ENCODE measurements at regions not wholly inside any gene's neighbourhood (a gene's known extent, or its start where the extent isn't known, plus 50 kb on each side); places are given as distances from the start of the nearest gene placed in this dataset.
"Not testable (repeated sequence)": the region's sequence is repeated elsewhere in the genome, so short reads cannot be mapped to it uniquely, and the experiment has no call there.

DNA sequence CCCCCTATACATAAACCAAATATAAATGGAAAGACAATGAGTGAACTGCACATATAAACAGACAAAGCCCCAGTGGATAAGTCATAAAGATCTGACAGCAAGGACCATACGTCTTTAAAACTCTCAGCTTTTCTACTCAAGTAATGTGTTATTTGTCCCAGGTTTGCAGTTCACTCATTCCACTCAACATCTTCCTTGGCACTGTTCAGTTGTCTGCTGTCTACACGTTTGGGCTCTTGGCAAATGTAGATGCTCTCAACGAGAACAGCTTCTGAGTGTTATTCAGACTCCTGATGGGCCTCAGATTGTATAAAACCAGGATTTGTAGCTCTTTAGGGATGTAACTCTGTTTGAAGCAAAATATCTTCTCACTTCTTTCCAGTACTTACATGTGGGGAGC is 198.2 kb upstream of the SEMA6A start:
- DNase-seq (ENCODE audit: low read depth) = no peak
- TF ChIP-seq, protein P1, sequence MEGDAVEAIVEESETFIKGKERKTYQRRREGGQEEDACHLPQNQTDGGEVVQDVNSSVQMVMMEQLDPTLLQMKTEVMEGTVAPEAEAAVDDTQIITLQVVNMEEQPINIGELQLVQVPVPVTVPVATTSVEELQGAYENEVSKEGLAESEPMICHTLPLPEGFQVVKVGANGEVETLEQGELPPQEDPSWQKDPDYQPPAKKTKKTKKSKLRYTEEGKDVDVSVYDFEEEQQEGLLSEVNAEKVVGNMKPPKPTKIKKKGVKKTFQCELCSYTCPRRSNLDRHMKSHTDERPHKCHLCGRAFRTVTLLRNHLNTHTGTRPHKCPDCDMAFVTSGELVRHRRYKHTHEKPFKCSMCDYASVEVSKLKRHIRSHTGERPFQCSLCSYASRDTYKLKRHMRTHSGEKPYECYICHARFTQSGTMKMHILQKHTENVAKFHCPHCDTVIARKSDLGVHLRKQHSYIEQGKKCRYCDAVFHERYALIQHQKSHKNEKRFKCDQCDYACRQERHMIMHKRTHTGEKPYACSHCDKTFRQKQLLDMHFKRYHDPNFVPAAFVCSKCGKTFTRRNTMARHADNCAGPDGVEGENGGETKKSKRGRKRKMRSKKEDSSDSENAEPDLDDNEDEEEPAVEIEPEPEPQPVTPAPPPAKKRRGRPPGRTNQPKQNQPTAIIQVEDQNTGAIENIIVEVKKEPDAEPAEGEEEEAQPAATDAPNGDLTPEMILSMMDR (IDR thresholded peaks at IDR 0.05; ENCODE audit: insufficient read depth, low read depth, low read length) = no peak

DNA sequence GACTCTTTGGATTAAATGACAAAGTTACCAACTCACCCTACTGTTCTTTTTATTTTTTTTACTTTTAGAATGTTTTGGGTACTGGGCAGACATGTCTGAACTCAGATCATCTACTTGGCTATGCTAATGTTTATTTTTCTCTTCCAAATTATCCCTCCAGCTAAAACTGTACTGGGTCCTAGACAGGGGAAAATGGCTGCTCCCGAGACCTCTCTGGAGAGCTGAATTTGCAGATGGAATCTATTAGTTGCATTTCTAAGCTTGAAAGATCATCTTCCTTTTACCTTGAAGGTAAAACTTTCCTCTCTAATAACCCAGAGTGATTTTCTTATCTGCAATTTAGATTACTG is 197.5 kb upstream of the SEMA6A start:
- TF ChIP-seq, protein P1 (IDR thresholded peaks at IDR 0.05; ENCODE audit: insufficient read depth, low read depth, low read length) = no peak
- DNase-seq (ENCODE audit: low read depth) = no peak
- no peak overlapping the region for H3K4me3 ChIP-seq (ENCODE audit: low read depth, low read length)

More for the DNA sequence above, 198.2 kb upstream of the SEMA6A start:
- no peak overlapping the region for H3K4me3 ChIP-seq (ENCODE audit: low read depth, low read length)

DNA sequence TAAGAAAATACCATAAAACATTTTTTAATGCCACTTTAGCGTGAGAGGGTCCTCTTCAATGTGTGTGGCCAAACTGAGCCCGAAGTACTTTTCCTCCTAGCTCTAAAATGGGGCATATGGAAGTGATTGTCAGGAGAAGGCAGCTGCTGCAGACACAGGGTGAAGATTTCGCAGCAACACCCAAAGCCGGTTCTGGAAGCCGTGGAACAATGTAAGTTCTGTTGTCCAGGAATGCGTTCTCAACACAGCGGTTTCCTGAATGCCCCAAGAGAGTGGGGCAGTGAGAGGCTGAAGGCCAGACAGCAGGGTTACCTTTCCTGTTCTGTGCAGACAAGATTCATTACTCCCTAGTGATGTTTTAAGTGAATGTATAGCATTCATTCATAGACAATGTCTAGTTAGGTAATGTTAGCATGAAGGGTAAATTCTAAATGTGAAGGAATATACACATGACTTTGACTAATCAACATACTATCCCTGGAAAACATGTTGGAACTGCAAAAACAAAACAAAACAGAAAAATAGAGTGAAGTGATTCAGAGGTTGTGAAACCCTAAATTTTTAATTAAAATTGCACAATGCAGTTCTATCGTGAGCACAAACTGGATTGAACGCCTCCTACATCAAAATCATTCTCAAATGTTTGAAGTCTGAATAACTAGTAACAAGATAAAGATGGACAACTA is 197.0 kb upstream of the SEMA6A start:
- TF ChIP-seq, protein P1 (IDR thresholded peaks at IDR 0.05; ENCODE audit: insufficient read depth, low read depth, low read length) = no peak
- no peak overlapping the region for H3K4me3 ChIP-seq (ENCODE audit: low read depth, low read length)
- peak; percentile 5 for DNase-seq (ENCODE audit: low read depth)

DNA sequence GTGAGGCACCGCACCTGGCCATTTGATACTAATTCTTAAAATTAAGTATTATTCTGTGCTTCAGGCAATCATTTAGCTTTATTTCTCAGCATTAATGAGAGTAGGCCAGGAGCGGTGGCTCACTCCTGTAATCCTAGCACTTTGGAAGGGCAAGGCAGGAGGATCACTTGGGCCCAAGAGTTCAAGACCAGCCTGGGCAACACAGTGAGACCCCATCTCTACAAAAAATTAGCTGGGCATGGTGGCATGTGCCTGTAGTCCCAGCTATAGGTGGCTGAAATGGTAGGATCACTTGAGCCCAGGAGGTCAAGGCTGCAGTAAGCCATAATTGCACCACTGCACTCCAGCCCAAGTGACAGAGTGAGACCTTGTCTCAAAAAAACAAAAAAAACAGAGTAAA is 195.3 kb upstream of the SEMA6A start:
- H3K4me3 ChIP-seq (ENCODE audit: low read depth, low read length); DNase-seq (ENCODE audit: low read depth): not testable (repeated sequence)

DNA sequence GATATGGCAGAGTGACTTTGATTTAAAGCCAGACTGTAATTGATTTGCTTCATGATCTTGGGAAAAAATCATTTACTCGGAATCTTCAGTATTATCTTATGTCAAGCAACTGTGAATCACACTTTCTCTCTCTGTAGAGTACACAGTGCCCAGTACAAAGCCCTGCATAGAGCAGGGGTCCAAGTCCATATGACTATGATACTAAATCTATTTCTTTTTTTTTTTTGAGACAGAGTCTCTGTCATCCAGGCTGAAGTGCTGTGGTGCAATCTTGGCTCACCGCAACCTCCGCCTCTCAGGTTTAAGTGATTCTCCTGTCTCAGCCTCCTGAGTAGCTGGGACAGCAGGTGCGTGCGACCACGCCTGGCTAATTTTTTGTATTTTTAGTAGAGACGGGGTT is 194.8 kb upstream of the SEMA6A start:
- no peak for DNase-seq (ENCODE audit: low read depth)
- TF ChIP-seq, protein P1 (IDR thresholded peaks at IDR 0.05; ENCODE audit: insufficient read depth, low read depth, low read length) = no peak
- H3K4me3 ChIP-seq (ENCODE audit: low read depth, low read length) = no peak overlapping the region

DNA sequence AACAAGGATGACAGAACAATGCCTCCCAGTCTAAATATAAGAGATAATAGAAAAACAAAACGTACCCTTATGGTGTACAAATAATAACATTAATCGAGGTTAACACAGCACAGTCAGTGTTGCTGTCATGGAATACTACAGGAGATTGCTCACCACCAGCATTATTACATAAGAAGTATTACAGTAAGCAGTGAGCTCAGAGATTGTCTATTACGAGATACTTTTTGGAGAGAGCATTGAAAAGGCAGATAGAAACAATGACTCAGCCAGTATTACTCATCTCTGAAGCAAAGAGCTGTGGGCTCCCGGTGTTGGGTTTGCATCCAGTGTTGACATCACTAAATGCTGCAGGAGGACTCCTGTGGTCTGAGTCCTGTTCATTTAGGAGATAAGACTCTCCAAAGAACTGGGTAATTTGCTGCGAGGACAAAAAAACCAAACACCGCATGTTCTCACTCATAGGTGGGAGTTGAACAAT is 191.9 kb upstream of the SEMA6A start:
- DNase-seq (ENCODE audit: low read depth) = peak; percentile 51
- TF ChIP-seq, protein P1 (IDR thresholded peaks at IDR 0.05; ENCODE audit: insufficient read depth, low read depth, low read length) = no peak
- H3K4me3 ChIP-seq (ENCODE audit: low read depth, low read length) = no peak overlapping the region

DNA sequence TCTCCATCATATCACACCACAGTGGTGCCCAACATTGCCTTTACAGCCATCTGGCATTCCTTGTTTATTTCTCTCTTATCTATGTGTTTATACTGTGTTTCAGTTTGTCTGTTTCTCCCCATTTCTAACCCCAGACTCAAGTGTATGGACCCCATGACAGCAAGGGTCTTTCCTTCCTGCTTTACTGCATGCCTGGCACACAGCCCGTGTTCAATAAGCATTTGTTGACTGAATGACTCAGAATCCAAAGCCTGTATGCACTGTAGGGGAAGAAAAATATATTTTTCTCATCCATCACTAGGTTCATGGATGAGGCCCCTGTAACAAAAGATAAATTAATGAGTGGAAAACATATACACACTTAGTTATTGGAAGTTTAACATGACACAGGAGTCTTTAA is 190.8 kb upstream of the SEMA6A start:
- H3K4me3 ChIP-seq (ENCODE audit: low read depth, low read length) = no peak overlapping the region
- TF ChIP-seq, protein P1 (IDR thresholded peaks at IDR 0.05; ENCODE audit: insufficient read depth, low read depth, low read length) = no peak
- no peak for DNase-seq (ENCODE audit: low read depth)
